ENCODE measurements at regions not wholly inside any gene's neighbourhood (a gene's known extent, or its start where the extent isn't known, plus 50 kb on each side); places are given as distances from the start of the nearest gene placed in this dataset.

- intact Hi-C loops (cut with micrococcal nuclease; ENCODE audit: unreplicated experiment) (no loop called here), in situ Hi-C loops (cut with HindIII; ENCODE audit: low pct_unique_long_range_greater_than_20kb, low sequenced_read_pairs) (no loop called here)
- Histone ChIP-seq H3K4me1 (ENCODE audit: control insufficient read depth, insufficient read depth, low read length) (no peaks in the 10 kb centered on the region), H3K36me3 (ENCODE audit: control insufficient read depth, insufficient read depth, low read length) (no peaks in the 10 kb centered on the region), H3K4me3 (ENCODE audit: low read depth in 2 of 2, low read length in 2 of 2) (no peak overlapping the region), H3K27ac (ENCODE audit: low read length) (no peak overlapping the region), H3K9me3 (ENCODE audit: control insufficient read depth, insufficient read depth, low read depth, low read length) (no peaks in the 10 kb centered on the region), H3K27me3 (ENCODE audit: control insufficient read depth, insufficient read depth, low read length) (no peaks in the 10 kb centered on the region)
- CTCF ChIA-PET = no interaction called here
- no TSS peak for BruUV-seq (replicated peaks)
- ATAC-seq (no peak), DNase-seq (ENCODE audit: low read depth, low spot score) (no peak)
- POLR2A ChIA-PET = no interaction called here
- no peak for TF ChIP-seq POLR2AphosphoS5 (IDR thresholded peaks at IDR 0.05; ENCODE audit: low read depth, low read length)
- no peak for TF ChIP-seq TCF7L2 (IDR thresholded peaks at IDR 0.05; ENCODE audit: low read depth, low read length)
- no peak for TF ChIP-seq CTCF (IDR thresholded peaks at IDR 0.05)
- TF ChIP-seq REST (IDR thresholded peaks at IDR 0.05; ENCODE audit: insufficient read depth in 1 of 2, low read depth in 2 of 2, low read length in 1 of 2) = no peak
- no peak for TF ChIP-seq SIN3A (IDR thresholded peaks at IDR 0.05; ENCODE audit: borderline replicate concordance, insufficient read depth, low read depth, low read length)
Measured at GRCh38 chr2:186299610-186300009, 186.4 kb upstream of the ZC3H15 start.

GRCh38 chr2:186302263-186302662 is 183.8 kb upstream of the ZC3H15 start:
- TF ChIP-seq CTCF (IDR thresholded peaks at IDR 0.05) (no peak), POLR2AphosphoS5 (IDR thresholded peaks at IDR 0.05; ENCODE audit: low read depth, low read length) (no peak), REST (IDR thresholded peaks at IDR 0.05; ENCODE audit: insufficient read depth in 1 of 2, low read depth in 2 of 2, low read length in 1 of 2) (no peak), SIN3A (IDR thresholded peaks at IDR 0.05; ENCODE audit: borderline replicate concordance, insufficient read depth, low read depth, low read length) (no peak), TCF7L2 (IDR thresholded peaks at IDR 0.05; ENCODE audit: low read depth, low read length) (no peak)
- no peaks in the 10 kb centered on the region for H3K36me3 ChIP-seq (ENCODE audit: control insufficient read depth, insufficient read depth, low read length)
- H3K4me1 ChIP-seq (ENCODE audit: control insufficient read depth, insufficient read depth, low read length) = no peaks in the 10 kb centered on the region
- H3K9me3 ChIP-seq (ENCODE audit: control insufficient read depth, insufficient read depth, low read depth, low read length) = no peaks in the 10 kb centered on the region
- no peaks in the 10 kb centered on the region for H3K27me3 ChIP-seq (ENCODE audit: control insufficient read depth, insufficient read depth, low read length)
- in situ Hi-C loops (cut with HindIII; ENCODE audit: low pct_unique_long_range_greater_than_20kb, low sequenced_read_pairs) = no loop called here
- no peak overlapping the region for H3K4me3 ChIP-seq (ENCODE audit: low read depth in 2 of 2, low read length in 2 of 2)
- no TSS peak for BruUV-seq (replicated peaks)
- POLR2A ChIA-PET = no interaction called here
- H3K27ac ChIP-seq (ENCODE audit: low read length) = no peak overlapping the region
- intact Hi-C loops (cut with micrococcal nuclease; ENCODE audit: unreplicated experiment) = no loop called here
- no peak for DNase-seq (ENCODE audit: low read depth, low spot score)
- no peak for ATAC-seq
- CTCF ChIA-PET = interaction anchor here (0.6 kb wide), 1 partner anchor 93 kb away, joined by 4 read pairs; no protein-coding TSS in a partner anchor

Data from Panc1 (cell line).